ENCODE measurements at regions not wholly inside any gene's neighbourhood (a gene's known extent, or its start where the extent isn't known, plus 50 kb on each side); places are given as distances from the start of the nearest gene placed in this dataset.
"Not testable (repeated sequence)": the region's sequence is repeated elsewhere in the genome, so short reads cannot be mapped to it uniquely, and the experiment has no call there.

DNA sequence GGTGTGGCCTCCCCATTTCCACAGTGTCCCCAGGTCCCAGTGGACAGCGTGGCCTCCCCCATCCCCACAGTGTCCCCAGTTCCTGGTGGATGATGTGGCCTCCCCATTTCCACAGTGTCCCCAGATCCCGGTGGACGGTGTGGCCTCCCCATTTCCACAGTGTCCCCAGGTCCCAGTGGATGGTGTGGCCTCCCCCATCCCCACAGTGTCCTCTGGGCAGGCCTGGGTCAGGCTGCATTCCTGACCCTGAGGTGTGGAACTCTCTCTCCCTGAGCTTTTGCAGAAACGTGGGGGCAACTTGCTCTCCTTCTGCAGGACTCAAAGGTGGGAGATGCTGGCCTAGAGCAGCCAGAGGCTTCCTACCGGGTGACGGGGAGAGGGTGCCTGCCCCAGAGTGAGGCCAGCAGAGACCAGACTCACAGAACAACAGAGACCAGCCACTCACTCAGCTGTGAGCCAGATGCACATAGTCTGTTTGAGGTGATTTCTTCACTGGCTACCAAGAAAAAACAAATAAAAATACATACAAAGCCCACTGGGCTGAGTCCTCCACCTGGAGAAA is 85.8 kb upstream of the FGF3 start:
- DNase-seq (ENCODE audit: low read depth), result no peak

DNA sequence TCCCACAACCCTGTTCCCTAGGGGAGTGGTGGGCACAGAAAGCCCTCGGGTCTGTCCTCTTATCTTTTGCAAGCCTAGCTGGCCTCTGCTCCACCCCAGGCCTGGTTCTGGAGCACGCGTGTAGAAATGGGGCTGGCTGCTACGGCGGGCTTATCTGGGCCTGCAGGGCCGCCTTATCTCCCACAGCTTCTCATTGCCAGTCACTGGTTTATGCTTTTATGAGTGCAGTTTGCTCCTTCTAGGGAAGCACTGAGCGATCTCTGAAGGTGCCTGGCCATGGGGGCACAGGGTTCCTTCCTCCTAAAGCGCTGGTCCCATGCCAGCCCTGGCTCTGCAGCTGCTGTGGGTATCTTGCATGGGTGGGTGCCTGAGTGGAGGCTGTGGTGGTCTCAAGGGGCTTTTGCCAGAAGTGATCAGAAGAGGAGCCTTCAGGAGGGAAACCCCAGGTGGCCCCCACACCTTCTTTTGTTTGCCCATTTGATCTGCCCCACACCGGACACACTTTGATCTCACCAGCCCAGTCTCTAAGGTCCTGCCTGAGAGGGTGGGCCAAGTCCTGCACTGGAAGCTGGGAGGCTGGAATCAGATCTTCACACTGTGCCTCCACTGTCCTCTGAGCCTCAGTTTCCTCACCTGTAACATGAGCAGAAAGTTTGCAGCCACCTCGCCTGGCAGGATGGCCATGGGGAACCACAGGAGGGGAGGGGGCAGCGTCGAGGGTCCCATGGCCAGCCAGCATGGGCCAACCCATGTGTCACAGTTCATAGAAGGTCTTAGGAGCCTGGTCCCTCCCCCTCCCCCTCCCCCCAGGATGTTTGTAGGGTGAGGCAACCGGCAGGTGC is 86.6 kb upstream of the FGF3 start:
- DNase-seq (ENCODE audit: low read depth), result no peak

DNA sequence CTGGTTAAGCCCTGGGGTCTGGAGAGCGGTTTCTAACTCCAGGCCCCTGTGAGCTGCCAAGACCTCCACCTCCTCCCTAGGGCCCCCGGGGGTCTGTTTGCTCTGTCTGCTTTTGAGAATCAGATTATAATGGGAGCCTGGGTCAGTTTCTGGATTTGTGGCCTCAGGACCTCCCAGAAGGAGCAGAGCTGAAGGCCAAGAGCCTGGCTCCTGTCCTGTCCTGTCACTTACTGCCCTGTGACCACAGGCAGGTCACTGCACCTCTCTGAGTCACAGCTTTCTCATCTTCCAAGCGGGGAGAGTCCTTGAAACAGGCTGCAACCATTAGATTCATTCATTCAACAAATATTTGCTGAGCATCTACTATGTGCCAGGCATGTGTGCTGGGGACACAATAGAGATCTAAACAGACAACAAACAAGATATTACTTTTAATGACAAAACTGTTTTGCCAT is 87.3 kb upstream of the FGF3 start:
- no peak for DNase-seq (ENCODE audit: low read depth)

DNA sequence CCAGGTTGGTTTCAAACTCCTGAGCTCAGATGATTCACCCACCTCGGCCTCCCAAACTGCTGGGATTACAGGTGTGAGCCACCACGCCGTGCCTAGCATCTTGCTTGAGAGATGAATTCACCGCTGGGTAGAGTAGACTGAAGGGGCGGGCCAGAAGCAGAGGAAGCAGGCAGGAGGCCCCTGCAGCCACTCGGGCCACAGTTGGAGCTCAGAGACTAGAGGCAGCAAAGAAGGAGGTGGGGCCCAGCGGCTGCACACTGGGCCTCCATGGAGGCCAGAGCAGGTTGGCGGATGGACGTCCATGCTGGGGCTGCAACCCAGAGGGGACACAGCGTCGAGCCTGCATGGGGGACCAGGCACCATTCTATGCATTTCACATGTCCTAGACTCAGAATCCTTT is 88.4 kb upstream of the FGF3 start:
- no peak for DNase-seq (ENCODE audit: low read depth)

DNA sequence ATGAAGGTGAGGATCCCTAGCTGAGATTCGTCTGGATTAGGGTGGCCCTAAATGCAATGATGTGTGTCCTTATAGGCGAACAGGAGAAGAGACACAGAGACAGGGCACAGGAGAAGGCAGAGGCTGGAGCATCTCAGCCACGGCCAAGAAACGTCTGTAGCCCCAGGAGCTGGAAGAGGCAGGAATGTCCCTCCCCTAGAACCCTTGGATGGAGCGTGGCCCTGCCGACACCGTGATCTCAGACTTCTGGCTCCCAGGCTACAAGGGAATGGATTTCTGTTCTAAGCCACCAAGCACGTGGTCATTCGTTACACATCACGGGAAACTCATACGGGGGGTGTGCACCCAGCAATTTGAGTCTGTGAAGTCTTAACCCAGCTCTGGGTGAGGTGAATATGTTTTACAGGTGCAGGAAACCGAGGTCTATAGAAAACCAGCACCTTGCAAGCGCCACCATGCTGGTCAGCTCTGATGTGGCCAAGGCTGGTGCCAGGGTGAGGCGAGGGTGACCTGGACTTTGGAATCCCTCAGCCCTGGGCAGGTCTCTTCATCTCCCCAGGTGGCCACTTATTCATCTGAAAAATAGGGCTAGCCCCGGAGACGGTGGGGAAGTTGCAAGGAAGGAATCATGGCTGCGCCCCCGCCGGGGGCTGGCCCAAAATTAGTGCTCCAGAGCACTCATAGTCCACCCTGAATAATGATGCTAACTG is 89.5 kb upstream of the FGF3 start:
- no peak for DNase-seq (ENCODE audit: low read depth)

DNA sequence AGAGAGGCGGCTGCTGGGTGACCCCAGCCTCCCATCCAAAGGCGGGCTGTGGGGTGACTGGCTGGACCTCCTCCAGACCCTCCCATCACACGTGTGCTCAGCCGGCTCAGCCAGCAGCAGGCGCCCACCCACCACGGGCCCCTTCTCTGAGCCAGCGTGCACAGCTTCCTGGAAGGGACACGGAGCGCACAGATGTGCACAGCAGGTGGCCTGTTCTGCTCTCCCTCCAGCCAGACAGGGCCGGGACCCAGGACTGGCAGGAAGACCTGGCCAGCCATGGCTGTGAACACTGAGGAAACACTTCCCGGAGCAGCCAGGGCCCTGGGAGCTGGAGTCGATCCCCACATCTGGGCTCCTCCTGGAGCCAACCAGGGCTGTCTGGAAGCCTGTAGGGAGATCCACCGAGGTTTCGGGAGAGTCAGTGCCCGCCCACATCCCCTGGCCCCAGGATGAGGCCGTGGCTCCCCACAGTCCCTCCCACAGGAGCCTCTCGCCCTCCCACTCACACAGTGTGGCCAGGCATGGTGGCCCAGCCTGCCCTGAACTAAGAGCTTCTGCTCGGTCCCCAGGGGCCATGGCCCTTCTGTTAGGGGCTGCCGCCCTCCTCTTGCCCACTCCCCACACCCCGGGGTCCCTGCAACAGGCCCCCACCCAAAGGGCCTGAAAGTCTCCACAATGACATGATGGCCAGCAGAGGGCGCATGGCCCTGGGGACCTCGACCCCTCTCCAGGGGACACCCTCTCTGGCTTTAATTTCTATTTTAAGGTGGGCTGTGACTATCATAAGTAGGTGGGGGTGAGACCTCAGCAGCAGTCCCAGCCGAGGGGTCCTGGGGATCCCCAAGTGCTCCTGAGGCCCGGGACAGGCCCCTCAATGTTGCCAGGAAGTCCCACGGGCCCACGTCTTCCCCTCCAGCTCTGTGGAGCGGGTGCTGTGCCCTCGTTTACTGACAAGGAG is 90.6 kb upstream of the FGF3 start:
- DNase-seq (ENCODE audit: low read depth), result no peak

DNA sequence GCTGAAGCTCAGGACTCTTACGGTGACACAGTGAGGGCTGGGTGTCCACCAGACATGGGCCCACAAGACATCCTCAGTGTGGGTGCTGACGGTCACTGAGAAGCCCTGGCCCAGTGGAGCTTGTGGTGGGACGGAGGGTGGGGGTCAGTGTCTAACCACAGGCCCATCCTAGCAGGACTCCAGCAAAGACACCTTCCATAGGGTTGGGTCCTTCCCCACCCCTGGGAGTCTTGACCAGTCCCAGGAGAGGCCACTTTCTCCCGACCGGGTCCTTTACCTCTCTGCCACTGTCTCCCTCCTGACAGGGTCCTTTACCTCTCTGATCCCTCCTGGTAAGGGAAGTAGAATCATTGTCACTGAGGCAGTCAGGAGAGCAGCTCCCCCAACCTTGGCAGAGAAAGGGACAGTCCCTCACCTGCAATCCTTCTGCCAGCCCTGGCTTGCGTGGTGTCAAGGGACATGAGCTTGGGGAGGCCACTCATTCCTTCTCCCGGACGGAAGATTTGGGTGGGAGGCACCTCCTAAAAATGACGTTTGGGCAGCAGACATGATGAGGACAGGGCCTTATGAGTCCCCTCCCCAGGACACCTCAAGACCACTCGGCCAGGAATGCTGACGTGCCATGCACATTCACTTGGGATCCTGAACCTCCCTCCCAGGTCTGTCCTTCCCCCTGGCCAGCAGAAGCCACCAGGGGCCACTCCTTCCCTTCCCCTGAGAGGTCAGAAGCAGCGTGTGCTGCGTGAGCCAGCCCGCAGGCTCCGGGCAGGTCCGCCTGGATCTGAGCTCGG is 91.5 kb upstream of the FGF3 start:
- DNase-seq (ENCODE audit: low read depth), result no peak

DNA sequence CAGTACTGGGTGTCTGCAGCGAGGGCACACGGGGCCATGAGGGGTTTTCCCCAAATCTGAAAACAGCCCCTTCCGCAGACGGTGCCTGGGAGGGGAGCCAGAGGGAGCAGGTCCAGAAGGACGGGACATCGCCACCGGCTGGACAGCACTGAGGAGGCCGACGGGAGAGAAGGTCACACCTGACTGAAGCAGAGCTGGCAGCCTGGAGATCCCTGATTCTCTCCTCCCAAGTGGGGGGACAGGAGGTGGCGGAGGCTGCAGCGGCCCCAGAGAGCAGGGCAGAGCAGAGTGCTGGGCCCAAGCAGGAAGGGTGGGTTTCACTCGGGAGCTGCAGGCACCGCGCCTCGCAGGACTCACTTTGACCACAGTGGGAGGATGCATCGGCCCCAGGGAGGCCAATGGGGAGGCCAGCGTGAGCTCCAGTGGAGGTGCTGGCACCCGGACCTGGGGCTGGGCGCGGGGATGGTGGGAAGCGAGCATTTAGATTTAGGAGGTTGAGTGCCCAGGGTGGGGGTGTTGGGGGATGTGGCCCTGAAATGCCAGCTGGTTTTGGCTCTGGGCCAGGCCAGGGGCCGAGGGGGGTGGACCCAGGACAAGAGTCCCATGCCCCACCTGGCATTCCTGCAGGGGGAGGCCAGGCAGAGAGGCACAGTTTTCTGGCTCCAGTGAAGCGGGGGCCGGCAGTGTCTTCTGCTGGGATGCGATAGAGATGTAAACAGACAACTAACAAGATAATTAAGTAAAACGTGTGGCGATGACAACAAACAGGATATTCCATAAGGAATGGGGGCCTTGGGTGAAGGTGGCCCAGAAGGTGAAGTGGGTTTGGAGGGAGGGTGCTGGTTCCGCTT is 92.3 kb upstream of the FGF3 start:
- DNase-seq (ENCODE audit: low read depth), result no peak

DNA sequence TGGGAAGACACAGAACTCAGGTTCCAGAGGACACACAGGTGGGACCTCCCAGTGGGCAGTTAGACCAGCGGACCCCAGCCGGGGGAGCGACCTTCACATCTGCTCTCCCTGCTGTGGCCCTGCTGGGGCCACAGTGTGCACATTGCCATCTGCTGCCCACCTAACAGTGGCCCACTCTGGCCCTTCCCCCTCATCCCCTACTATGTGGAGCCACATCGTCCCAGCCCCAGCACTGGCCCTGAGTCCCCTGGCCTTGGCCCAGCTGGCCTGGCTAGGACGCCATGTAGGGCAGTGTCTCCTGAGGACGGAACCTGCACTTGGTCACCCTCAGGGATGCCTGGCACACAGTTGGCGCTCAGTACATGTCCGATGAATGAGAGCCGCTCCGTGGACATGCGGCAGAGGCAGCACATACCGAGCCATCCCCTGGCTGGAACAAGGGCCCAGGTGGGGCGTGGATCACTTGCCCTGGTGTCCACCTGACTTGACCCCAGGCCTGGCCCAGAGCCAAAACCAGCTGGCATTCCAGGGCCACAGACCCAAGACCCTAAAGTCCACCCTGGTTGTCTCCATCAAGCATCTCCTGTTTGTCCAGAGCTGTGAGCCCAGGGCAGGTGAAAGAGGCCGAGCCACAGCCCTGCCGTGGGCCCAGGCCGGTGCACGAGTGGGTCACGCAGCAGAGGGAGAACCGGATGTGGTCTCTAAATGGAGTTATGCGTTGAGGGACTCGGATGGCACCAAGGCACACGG is 93.1 kb upstream of the FGF3 start:
- no peak for DNase-seq (ENCODE audit: low read depth)

DNA sequence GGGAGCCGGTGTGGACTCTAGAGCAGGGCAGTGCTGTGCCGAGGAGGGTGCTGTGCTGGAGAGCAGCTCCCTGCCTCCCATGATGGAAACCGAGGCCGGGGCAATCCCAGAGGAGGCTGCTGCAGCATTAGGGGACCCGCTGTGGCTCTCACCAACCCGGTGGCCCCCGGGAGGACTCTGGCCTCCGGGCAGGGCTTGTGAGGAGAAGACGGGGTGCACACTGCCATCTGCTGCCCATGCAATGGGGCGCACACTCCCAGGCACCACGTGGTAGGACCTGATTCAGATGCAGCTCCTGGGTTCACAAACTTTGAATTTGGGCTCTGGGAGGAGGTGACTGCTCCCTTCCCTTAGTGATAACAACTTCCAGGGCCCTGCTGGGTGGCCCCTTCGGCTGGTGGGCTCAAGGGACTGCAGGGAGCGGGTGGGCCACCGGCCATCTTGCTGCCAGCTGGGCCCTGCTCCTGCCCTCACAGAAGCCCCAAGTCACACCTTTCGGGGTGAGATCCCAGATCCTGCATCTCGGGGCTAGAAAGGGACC is 93.8 kb upstream of the FGF3 start:
- no peak for DNase-seq (ENCODE audit: low read depth)

DNA sequence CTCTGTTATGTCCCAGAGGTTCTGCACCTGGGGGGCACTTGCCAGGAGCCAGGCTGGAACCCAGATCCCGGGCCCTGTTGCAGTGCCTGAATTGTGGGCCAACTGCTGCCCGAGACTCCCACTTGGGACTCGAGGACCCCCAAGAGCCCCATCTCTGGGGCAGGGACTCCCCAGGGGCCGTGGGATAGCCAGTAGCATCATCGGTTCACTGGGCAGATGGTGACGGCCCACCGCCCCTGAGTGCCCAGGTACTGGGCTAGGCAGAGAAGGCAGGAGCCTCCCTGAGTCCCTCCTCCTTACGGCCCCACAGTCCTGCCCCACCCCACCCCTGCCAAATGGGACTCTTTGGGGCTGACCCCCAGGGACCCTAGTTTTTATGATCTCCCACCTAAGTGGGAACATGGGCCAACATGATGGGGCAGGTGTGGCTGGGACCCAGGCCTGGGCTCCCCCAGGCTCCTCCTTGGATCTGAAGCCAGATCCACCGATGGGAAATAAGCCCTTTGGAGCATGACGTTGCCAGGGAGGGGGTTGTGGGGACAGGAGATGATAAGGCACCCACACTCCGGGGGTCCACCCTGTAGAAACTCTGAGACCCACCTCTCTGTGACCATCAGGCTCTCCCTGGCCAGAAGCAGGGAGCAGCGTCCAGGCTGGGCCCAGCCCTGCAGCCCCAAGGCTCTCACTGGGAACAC is 94.5 kb upstream of the FGF3 start:
- no peak for DNase-seq (ENCODE audit: low read depth)

DNA sequence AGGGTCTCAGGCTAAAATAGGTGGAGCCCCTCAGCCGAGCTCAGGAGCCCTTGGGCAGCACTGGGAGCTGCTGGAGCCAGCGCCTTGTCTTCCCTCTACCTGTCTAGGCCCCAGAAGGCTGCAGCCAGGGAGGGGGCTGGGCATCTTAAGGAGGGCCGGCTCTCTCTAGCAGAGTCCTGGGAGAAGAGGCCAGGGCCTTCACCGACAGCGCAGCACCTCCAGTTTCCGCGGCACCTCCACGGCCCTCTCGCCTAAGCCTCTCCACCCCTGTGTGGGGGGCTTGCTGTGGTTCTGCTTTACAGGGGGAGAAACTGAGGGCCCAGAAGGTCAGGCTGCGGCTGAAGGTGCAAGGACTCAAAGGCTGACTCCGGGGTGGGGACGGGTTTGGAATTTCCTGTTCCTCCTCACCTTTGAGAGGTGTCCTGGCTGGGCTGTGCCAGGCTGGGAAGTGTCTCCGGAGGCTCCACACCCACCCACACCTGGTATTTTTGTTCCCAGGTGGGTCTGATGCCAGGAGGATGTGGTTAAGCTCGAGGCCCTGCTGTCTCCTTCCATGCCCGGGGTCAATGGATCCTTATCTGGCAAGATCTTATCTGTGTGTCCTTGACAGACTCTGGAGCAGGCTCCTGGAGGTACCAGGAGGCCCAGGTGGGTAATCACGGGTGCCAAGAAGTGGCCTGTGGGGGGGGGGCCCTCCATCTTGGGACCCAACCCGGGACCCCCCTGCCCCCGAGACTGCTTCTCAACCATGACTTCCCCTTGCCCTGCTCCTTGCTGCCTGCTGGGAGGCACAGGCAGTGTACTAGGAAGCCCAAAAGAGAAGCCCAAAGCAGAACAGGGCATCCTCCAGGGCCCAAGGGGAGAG is 95.3 kb upstream of the FGF3 start:
- no peak for DNase-seq (ENCODE audit: low read depth)

DNA sequence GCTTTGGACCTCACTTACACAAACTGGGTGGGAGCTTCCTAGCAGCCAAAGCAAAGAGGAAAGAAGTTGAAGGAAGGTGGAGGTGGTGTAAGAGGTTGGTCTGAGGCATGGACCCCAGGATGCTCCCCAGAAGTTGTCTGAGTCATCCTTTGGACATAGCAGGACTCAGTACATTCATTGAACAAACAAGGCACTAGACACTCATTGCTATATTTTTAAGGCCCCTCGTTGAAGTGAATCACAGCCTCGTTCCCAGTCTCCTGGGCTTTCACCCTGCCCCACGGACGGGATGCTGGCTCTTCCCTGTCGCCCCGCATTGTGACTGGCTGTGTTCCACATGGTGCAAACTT is 95.9 kb upstream of the FGF3 start:
- DNase-seq (ENCODE audit: low read depth), result no peak

DNA sequence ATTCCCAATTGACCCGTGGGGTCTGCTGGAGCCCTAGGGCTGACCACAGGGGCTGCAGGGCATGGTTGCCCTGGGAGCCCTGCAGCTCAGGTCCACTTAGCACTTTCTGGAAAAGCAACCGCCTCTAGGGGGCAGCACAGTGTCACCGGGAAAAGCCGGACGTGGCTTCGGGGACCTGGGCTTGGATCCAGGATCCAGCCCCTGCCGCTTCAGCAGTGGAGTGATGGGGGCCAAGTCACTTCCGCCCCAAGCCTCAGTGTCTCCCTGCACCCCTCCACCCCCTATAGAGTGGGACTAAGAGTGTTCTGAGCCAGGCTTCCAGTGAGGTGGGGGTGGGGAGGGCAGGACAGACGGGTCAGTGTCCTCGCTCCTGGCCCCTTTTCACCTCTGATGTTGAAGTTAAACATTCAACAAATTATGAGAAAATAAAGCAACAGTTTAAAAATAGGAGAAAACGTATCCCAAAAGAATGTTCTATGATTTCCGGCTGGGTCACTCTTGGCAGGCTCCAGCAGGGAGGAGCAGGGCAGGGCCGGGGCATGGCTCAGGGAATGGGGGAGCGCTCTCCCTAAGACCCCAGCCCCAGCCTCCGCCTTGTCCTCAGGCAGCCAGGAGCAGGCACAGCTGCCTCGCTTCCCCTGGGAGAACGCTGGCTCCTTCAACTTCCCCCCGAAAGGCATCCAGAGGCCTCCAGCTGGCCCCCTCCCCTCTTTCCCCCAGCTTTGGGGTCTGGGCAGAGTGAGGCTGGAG is 96.5 kb upstream of the FGF3 start:
- no peak for DNase-seq (ENCODE audit: low read depth)

DNA sequence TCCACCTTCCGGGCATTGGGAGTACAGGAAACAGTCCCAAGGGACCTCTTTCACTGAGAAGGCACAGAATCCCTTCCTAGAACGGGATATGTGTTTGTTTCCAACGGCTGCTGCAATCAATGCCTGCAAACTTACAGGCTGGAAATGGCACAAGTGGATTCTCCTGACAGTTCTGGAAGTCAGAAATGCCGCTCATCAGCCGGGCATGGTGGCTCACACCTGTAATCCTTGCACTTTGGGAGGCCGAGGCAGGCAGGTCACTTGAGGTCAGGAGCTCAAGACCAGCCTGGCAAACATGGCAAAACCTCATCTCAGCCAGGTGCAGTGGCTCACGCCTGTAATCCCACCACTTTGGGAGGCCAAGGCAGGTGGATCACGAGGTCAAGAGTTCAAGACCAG is 97.0 kb upstream of the FGF3 start:
- not testable (repeated sequence) for DNase-seq (ENCODE audit: low read depth)

DNA sequence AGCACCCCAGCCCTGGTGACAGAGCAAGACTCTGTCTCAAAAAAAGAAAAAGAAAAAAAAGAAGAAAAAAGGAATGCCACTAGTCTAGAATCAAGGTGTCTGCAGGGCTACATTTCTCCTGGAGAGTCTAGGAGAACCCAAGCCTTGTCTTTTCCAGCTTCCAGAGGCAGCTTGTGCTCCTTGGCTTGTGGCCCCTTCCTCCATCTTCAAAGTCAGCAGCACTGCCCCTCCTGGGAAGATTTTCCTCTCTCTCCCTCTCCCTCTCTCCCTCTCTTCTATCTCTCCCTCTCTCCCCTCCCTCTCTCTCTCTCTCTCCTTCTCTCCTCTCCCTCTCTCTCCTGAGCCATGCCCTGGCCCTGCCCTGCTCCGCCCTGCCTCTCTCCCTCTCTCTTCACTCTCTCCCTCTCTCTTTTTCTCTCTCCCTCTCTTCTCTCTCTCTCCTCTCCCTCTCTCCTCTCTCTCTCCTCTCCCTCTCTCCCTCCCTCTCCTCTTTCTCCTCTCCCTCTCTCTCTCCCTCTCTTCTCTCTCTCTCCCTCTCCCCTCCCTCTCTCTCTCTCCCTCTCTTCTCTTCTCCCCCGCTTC is 97.7 kb upstream of the FGF3 start:
- no peak for DNase-seq (ENCODE audit: low read depth)

DNA sequence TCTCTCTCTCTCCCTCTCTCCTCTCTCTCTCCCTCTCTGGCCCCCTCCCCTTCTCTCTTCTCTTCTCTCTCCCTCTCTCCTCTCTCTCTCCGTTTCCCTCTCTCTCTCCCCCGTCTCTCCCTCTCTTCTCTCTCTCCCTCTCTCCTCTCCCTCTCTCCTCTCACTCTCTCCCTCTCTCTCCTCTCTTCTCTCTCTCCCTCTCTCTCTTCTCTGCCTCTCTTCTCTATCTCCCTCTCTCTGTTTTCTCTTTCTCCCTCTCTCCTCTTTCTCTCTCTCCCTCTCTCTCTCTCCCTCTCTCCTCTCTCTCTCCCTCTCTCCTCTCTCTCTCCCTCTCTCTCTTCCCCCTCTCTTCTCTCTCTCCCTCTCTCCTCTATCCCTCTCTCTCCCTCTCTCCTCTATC is 98.3 kb upstream of the FGF3 start:
- DNase-seq (ENCODE audit: low read depth), result no peak

Measured in T follicular helper cell (primary cell).